Endodermal cell (in vitro differentiated cells): ENCODE measurements at regions not wholly inside any gene's neighbourhood (a gene's known extent, or its start where the extent isn't known, plus 50 kb on each side); places are given as distances from the start of the nearest gene placed in this dataset.

ENCODE experiments used
- DNase-seq: peaks from one replicate; pipeline ENCODE4 v3.0.0-alpha.2; 2017
- H3K27ac ChIP-seq: 2 replicates; pipeline ENCODE4 v1.5.1; 2013; ENCODE audit warnings: mild to moderate bottlenecking, low read depth, low read length, moderate library complexity
- H3K27me3 ChIP-seq: 2 replicates; pipeline ENCODE4 v1.6.1; 2013; ENCODE audit warnings: mild to moderate bottlenecking, low read length, moderate library complexity; ENCODE audit not compliant: insufficient read depth, control insufficient read depth, poor library complexity, severe bottlenecking
- H3K36me3 ChIP-seq: 2 replicates; pipeline ENCODE4 v1.7.0; 2013; ENCODE audit warnings: mild to moderate bottlenecking, low read length, moderate library complexity; ENCODE audit not compliant: control insufficient read depth, insufficient read depth
- H3K4me1 ChIP-seq: one replicate; pipeline ENCODE4 v1.7.0; 2013; ENCODE audit warnings: low read length; ENCODE audit not compliant: control insufficient read depth, insufficient read depth
- H3K4me3 ChIP-seq: 2 replicates; pipeline ENCODE4 v1.5.1; 2013; ENCODE audit warnings: mild to moderate bottlenecking, low read length, moderate library complexity
- H3K9ac ChIP-seq: 2 replicates; pipeline ENCODE4 v1.6.1; 2013; ENCODE audit warnings: mild to moderate bottlenecking, low read length, moderate library complexity; ENCODE audit not compliant: poor library complexity, severe bottlenecking; ENCODE audit errors: extremely low read depth
- H3K9me3 ChIP-seq: 2 replicates; pipeline ENCODE4 v1.6.1; 2013; ENCODE audit warnings: mild to moderate bottlenecking, low read length, moderate library complexity; ENCODE audit not compliant: control insufficient read depth
- H3K27ac Mint-ChIP-seq: 2 replicates; pipeline ENCODE4 v1.8.0; 2020; ENCODE audit warnings: mixed read lengths
- H3K27me3 Mint-ChIP-seq: 2 replicates; pipeline ENCODE4 v1.8.0; 2021; ENCODE audit warnings: mild to moderate bottlenecking, mixed read lengths; ENCODE audit not compliant: insufficient read depth
- H3K36me3 Mint-ChIP-seq: 2 replicates; pipeline ENCODE4 v1.8.0; 2020; ENCODE audit warnings: low read depth, mixed read lengths
- H3K4me1 Mint-ChIP-seq: 2 replicates; pipeline ENCODE4 v1.8.0; 2020; ENCODE audit warnings: mixed read lengths
- H3K4me3 Mint-ChIP-seq: 2 replicates; pipeline ENCODE4 v1.8.0; 2020; ENCODE audit warnings: mild to moderate bottlenecking, moderate library complexity, mixed read lengths
- H3K9me3 Mint-ChIP-seq: 2 replicates; pipeline ENCODE4 v1.8.0; 2020; ENCODE audit warnings: mild to moderate bottlenecking, mixed read lengths
- CTCF ChIP-seq: fragments of 200-600 bp; sonication (generic); conservative IDR thresholded peaks from 2 replicates; pipeline ENCODE4 v1.5.0; 2021; ENCODE audit warnings: antibody characterized with exemption, mild to moderate bottlenecking
- WGBS, 2 experiments: methylation state at CpG; one replicate each; pipeline versions ENCODE4 v1.1.5 to v1.1.7; 2013; ENCODE audit warnings: missing lambda C conversion rate in 2 of 2, mixed read lengths in 1 of 2; ENCODE audit not compliant: insufficient coverage in 1 of 2, insufficient read length in 1 of 2; 5-methylcytosine and 5-hydroxymethylcytosine counted together

GRCh38 chr17:34054495-34054894 lies 200.6 kb upstream of the CCL2 start:
- no peaks in the 10 kb centered on the region for H3K27me3 ChIP-seq
- peaks cover 10% of the 10 kb centered on the region for H3K9me3 ChIP-seq
- no peak overlapping the region for H3K27ac Mint-ChIP-seq
- no peak overlapping the region for H3K4me3 ChIP-seq
- 100% methylated on average over 1 of the region's 1 CpG for WGBS, 2 experiments
- H3K36me3 ChIP-seq = no peaks in the 10 kb centered on the region
- peaks cover 4% of the 10 kb centered on the region for H3K36me3 Mint-ChIP-seq
- H3K4me3 Mint-ChIP-seq = no peak overlapping the region
- peaks cover 10% of the 10 kb centered on the region for H3K9me3 Mint-ChIP-seq
- H3K4me1 ChIP-seq = peaks cover 15% of the 10 kb centered on the region
- H3K9ac ChIP-seq = no peak overlapping the region
- no peak for TF ChIP-seq CTCF
- peaks cover 49% of the 10 kb centered on the region for H3K27me3 Mint-ChIP-seq
- peaks cover 21% of the 10 kb centered on the region for H3K4me1 Mint-ChIP-seq
- H3K27ac ChIP-seq = no peak overlapping the region
- DNase-seq = no peak

- Mint-ChIP-seq H3K4me1 (peaks cover 17% of the 10 kb centered on the region), H3K36me3 (peaks cover 4% of the 10 kb centered on the region), H3K27ac (no peak overlapping the region), H3K9me3 (peaks cover 21% of the 10 kb centered on the region), H3K27me3 (peaks cover 46% of the 10 kb centered on the region), H3K4me3 (no peak overlapping the region)
- Histone ChIP-seq H3K27ac (no peak overlapping the region), H3K36me3 (no peaks in the 10 kb centered on the region), H3K9me3 (peaks cover 13% of the 10 kb centered on the region), H3K27me3 (no peaks in the 10 kb centered on the region), H3K4me3 (no peak overlapping the region), H3K9ac (no peak overlapping the region), H3K4me1 (peaks cover 9% of the 10 kb centered on the region)
- no peak for TF ChIP-seq CTCF
- WGBS, 2 experiments = 67 to 83% methylated on average over 1 to 3 of the region's 3 CpGs
- no peak for DNase-seq
These were observed 199.5 kb upstream of the CCL2 start for GRCh38 chr17:34055606-34056005.

- H3K27ac ChIP-seq = no peak overlapping the region
- H3K27me3 ChIP-seq = no peaks in the 10 kb centered on the region
- 90 to 96% methylated on average over 5 to 10 of the region's 10 CpGs for WGBS, 2 experiments
- peaks cover 19% of the 10 kb centered on the region for H3K9me3 ChIP-seq
- Mint-ChIP-seq H3K27me3 (peaks cover 32% of the 10 kb centered on the region), H3K4me3 (no peak overlapping the region), H3K27ac (no peak overlapping the region), H3K9me3 (peaks cover 49% of the 10 kb centered on the region), H3K4me1 (peaks cover 21% of the 10 kb centered on the region), H3K36me3 (peaks cover 12% of the 10 kb centered on the region)
- DNase-seq = no peak
- TF ChIP-seq CTCF = no peak
- no peak overlapping the region for H3K9ac ChIP-seq
- no peak overlapping the region for H3K4me3 ChIP-seq
- H3K4me1 ChIP-seq = no peaks in the 10 kb centered on the region
- no peaks in the 10 kb centered on the region for H3K36me3 ChIP-seq
These were observed 195.5 kb upstream of the CCL2 start for GRCh38 chr17:34059423-34060220.
